NCI-H774 (cell line): ENCODE measurements at regions not wholly inside any gene's neighbourhood (a gene's known extent, or its start where the extent isn't known, plus 50 kb on each side); places are given as distances from the start of the nearest gene placed in this dataset.
A peak's percentile ranks its signal among the peaks of the same experiment; 100 is the strongest.

Experiments used
- DNase-seq: peaks from one replicate; lab custom pipeline; 2025; lab: John Stamatoyannopoulos, UW

DNA sequence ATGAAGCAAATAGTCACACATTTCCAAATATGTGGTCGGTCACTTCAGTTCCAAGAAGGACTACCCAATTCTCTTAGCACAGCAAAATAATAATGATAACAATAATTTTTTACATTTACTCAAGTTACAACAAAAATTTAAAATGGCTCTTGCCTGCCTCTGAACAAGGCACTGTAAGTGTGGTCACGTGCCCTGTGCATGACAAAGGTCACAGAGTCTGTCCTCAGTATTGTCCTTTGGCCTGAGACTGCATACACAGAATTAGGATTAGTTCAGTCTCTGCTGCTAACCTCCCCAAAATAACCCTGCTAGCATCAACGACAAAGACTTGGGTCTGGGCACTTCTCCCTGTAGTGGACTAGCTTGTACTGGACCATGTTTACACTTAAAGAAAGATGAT is 297.1 kb upstream of the DUSP10 start:
- no peak for DNase-seq

DNA sequence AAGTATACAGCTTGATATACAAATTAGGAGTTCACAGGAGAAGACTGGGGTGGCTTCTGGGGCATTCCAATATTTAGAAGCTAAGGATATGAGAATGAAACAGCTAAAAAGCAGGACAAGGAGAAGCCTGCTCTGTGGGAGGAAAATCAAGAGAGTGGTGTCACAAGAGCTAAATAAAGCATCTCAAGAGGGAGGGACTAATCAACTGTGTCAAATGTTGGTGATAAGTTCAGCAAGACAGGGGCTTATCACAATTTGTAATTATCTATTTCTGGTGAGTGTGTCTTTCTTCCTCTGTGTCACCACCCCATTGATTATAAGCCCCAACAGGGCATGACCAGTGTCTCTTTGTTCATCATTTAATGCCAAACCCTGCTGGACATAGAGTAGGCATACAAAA is 295.8 kb upstream of the DUSP10 start:
- DNase-seq: no peak

DNA sequence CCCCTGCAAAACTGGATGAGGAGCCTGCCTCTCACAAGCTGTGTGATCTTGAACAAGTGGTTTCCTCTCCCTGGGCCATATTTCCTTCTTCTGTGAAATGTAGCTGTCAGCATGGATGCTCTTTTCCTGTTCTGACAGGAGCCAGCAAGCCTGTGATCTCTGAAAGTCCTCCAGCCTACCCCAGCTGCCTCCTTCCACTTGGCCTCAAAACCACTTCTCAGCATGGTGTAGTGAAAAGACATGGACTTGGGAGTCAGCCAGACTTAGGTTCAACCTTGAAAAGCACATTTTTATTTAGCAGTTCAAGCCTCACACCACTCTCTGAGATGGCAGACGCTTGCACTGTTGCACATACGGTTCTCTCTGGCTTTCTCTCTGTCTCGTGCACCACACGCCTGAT is 292.9 kb upstream of the DUSP10 start:
- no peak for DNase-seq

DNA sequence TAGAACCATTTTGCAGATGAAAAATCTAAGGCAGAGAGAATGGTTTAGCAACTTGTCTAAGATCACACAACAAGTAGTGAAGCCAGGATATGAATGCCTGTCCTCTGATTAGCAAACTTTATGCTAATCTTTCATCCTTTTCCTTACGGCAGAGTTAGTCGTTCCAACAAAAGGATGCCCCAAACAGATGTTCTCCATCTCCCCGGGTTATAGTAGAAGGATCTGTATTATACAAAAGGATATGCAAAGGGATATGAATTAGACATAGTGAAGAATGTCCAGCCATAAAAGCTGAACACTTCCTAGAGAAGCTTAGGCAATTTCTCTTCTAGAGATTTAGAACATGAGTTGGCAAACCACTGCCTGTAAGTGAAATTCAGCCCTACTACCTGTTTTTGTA is 291.6 kb upstream of the DUSP10 start:
- no peak for DNase-seq

DNA sequence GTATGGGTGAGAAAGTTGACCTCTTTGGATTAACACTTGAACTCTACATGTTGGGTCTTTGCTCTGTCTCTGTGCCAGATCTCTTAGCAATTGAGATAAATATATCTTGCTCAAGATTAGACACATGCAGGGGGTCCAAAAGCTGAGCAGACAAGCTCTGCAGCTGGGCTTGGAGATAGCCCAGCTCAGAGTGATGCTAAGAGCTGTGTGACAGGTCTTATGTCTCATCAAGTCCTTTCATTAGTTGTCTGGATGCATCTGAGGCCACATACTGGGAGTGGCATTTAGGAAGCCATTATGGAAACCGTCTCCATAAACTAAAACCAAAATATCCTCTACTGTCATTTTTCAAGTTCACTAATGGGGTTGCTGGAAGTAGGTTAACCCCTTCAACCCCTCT is 289.4 kb upstream of the DUSP10 start:
- DNase-seq: no peak

DNA sequence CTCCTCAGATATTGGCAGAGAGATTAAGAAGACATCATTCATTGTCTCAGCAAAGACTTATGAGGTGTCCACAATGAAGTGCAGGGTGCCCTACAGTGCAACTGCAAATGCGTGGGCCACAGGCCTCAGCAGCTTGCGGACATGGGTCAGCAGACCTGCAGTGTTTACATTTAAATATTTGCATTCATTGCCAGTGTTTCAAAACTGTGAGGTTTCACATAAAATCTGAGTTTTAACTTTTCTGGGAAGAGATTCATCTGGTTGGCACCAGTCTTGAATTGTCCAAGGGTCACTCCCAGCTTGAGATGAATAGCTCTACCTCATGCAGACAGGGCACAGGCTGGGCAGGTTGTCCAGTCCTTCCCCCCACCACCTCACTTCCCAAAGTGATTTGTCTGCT is 286.8 kb upstream of the DUSP10 start:
- DNase-seq: no peak

DNA sequence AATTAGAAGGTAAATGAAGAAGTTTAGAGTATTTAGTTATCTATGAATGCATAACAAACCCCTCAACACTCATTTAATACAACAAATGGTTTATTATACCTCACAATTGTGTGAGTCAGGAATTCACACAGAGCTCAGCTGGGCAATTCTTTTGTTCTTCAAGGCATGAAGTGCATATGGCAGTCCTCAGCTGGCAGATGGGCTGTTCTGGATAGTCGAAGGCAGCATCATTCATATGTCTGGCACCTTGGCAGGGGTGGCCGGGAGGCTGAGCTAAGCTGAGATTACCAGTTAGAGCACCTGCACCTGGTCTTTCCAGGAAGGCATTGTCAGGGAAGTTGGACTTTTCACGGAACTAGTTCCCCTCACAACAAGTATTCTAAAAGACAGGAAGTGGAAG is 286.2 kb upstream of the DUSP10 start:
- DNase-seq: peak; percentile 39

DNA sequence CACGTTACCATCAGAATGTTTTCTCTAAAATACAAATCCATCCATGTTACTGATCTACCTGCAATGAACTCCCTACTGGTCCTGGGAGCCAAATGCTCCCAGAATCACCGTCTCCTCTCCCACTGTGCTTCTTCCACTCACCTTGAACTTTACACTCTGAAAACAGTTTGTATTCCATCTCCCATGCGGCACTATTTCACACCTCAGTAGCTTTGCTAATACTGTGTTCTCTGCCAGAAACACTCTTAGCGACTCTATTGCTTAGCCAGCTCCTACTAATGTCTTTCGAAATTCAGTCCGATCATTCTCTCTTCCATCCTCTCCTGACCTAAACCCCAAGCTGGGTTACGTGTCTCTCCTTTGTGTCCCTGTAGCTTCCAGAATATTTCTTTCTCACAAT is 284.4 kb upstream of the DUSP10 start:
- DNase-seq: no peak

DNA sequence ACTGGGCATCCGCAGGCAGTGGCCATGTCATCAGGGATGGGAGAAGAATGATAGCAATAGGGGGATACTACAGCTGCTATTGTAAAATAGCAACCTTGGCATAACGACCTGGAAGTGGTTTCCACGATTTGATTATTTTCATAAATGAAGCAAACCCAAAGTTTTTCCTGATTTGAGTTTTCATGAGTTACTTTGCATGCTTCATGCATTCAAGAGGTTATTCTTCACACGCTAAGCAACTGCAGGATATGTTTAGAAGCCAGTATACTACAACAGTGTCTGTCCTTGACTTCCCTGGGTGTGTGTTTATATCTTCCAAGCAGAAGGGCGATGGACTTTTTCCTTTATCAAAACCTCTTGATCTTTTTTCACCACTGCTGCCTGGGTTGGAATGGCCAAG is 281.1 kb upstream of the DUSP10 start:
- no peak for DNase-seq

DNA sequence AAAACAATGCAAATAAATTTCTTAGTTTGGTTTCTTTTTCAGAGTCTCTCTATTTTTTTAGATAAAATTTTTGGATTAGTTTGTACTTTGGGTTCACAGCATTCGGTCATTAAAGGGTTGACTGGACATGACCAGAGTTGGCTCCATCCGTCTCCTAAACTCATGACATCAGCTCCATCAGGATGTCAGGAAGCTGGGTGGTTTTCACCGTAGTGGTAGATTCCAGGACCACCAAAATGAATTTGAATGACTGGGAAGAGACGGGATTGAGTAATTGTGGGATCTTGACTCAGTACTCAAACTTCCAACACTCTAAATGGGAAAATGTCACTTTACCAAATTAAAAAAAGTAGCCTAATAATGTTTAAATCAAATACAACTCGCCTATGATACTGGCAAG is 279.2 kb upstream of the DUSP10 start:
- DNase-seq: no peak

DNA sequence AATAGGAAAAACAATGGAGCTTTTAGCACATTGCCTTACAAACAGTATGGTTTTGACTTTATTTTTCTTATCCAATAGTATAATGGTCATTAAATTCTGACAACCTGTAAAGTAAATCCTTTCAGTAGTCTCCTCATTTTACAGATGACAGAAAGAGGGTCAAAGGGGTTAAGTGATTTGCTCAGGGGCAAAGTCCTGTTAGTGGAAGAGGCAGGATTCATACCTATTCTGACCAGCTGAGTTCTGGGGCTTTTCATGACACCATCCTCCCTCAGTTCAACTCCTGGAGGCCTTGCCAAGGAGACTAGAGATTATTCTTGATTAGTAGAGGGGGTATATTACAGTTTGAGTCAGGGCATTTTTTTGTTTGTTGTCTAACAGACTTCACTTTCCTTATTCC is 278.7 kb upstream of the DUSP10 start:
- DNase-seq: no peak

DNA sequence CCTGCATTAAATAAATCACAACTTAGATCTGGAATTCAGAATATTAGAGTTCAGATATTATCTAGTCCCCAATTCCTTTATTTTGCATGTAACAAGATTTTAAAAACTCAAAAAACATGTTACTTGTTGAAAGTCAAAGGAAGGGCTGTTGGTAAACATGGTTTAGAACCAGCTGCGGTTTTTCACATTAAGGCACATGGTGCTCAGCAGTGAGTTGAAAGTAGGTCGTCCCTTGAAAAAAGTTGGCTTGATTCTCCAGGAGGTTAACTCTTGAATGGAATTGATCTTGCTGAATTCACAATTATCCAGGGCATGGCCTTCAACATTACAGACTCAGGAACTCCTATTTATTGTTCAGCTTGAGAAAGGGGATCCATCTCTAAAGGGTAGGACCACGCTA is 277.1 kb upstream of the DUSP10 start:
- DNase-seq: no peak

DNA sequence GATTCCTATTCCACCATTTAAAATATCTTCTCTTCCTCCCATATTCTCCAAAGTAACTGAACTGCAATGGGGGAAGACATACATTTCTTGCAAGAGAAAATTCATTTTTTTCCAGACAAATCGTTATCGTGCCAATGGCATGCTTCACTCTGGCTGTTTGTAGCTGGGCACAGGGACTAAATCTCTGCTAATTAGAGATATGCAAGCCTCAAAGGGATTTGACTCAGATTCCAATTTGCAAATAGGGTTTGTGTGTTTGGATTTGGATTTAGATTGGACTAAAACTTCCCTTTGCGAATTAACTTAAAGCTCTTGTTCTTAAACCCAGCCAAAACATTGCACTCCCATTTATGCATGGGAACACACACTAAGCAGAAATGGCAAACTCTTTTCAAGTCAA is 276.2 kb upstream of the DUSP10 start:
- no peak for DNase-seq

DNA sequence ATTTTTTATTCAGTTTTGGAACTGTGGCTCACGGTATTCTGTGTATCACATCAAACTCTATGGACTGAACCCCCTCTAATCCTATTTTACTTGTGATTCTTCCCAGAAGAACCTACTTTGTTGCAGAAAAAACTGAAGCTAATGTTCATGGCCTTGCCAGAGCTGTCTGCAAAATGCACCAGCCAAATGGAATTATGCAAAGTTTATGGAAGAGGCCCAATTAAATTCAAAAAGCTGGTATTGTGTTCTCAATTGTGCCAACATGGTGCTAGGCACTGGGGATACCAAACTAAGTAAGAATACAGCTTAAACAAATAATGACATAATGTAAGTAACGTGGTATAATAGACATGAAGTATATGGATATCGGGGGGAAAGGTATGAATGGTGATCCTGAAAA is 273.8 kb upstream of the DUSP10 start:
- DNase-seq: no peak

DNA sequence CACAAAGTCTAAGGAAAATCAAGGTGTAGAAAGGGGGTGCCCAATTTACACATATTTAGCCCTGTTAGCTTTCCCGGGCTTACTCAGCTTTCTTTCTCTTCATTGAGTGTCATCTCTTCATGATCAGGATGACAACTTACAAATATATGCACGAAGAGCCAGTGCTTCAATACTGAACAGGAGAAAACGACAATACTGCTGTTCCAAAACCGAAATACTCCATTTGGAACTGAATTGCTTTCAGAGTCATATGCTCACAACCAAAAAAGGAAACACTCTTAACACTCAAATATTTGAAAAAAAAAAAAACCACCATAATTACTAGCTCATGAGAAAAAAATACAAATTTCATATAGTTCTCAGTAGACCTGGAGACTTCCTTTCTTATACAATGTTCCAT is 272.1 kb upstream of the DUSP10 start:
- DNase-seq: no peak

DNA sequence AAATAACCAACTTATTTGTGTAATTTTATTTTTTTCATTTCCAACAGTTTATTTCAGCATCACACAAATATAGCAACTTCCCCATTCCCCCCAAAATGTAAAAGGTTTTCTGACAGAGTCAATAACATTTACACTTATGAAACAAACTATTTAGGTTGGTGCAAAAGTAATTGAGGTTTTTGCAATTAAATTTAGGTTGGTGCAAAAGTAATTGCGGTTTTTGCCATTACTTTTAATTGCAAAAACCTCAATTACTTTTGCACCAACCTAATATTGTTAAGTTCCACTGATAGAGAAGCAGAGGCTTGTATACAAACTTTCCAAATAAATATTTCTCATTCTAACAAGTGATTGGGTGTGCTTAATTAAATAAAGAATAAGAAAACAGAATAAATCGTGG is 270.9 kb upstream of the DUSP10 start:
- DNase-seq: no peak

DNA sequence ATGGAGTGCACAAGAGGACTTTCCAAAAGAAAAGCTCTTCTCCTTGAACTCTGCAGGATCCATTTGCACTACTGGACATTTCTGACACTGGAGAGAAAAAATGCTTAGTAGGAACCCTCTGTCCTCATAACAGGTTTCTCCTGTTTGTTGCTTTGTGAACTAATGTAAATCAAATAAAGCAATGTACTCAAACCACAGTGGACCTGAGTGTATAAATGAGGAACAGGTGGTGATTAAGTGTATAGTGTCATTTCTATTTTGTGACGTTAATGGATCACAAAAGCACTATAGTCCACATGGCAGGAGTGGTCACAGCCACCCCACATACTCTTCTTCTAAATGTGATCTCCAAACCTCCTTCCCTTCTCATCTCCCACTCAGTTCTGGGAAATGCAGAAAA is 268.4 kb upstream of the DUSP10 start:
- DNase-seq: peak; percentile 77

DNA sequence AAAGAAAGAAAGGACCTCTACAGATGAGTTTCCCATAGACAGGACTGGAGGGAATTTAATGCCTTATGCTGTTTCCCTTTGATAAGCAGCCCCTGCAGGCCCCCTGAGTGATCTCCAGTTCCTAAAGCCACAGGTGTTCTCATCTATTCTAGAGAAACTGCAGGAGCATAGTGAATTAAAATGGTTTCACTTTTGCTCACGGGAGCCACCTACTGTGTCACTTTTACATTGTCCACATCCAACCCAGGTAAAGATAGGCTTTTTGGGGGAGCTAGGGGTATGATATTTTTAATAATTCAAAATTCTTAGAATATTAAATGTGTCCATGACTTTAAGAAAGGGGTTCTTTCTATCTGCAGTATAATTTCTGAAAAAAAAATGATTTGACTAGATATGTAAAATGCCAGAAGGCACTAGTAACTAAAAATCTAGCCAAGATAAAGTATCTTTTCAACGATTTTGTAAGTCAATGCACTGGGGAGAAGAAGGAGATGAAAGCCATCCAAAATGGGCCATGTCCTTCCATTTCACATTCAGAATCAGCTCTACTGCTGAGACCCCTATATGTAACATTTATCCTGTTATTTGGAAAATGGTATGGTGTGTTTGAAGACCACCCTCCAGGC is 267.3 kb upstream of the DUSP10 start:
- peak; percentile 33 for DNase-seq

DNA sequence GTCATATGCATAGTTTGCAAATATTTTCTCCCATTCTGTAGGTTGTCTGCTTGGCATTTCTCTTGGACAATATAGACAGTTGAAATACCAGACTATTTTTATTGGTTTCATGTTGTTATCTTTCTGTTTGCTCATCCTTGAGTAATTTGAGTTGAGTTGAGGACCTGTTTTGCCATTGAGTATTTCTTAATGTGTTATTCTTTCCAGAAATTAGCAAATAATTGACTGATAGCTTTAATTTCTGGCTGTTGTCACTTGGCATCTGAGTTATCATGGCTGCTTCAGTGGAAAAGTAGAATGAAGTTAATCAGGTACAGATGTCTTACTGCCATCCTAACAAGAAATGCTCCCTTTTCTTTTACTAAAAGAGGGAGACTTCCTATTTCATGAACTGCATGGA is 264.8 kb upstream of the DUSP10 start:
- DNase-seq: no peak

DNA sequence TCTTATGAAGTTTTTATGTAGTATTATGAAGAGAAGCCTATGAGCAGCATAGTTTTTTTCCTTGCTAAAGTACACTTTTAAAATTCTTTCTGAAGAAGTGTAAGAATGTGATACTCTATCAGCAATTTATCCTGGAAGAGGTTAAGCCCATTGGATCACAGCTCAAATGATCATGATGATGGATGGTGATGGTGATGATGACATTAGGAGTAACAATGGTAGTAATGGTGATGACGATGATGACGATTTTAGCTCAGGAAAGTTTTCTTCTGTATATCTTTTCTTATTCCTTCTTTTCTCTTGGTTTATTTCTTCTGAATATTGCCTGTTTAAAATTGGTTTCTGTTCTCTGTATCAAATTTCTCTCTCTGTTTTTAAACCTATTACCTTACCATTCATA is 262.9 kb upstream of the DUSP10 start:
- no peak for DNase-seq

DNA sequence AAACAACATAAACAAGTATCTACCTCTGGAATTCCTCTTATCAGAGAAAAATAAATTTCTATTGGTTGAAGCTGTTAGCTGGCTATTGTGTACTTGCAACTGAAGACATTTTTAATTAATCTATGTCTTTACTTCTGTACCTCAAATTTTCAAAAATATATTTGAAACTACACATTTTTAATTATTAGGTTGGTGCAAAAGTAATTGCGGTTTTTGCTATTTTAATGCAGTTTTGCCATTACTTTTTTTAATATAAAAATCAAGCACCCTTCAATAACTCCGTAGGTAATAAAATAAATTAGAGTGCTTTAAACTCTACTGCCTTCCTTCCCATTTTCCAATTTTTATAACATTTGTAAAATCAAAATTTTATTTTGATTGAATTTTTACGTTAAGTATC is 262.1 kb upstream of the DUSP10 start:
- DNase-seq: no peak

DNA sequence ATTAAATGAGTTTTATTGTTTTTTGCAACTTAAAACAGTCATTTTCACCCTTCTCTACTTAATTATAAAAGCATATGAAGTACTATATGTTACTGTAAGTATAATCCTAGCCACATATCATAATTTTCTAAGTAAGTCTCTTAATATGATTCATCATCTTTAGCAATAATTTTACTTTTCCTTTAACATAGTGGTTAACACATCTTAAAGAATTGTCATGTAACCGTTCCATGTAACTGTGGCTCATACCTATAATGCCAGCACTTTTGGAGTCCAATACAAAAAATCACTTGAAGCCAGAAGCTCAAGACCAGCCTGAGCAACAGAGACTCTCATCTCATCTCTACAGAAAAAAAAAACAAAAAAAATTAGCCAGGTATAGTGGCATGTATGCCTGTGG is 260.6 kb upstream of the DUSP10 start:
- DNase-seq: no peak

DNA sequence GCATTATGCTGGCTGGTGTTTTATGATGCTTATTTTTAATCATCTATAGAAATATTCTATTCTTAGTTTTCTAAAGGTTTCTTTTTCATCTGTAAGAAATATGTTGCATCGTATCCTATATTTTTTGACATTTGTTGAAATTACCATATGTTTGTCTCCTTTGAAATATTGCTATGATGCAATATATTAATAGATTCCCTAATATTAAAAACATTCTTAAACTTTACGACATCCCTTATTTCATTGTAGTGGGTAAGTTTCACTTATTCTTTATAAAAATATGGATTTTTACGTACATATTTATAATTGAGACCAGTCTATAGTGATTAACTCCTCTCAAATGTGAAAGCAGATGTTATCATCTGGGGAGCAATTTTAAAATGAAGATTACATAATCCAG is 258.2 kb upstream of the DUSP10 start:
- DNase-seq: no peak

DNA sequence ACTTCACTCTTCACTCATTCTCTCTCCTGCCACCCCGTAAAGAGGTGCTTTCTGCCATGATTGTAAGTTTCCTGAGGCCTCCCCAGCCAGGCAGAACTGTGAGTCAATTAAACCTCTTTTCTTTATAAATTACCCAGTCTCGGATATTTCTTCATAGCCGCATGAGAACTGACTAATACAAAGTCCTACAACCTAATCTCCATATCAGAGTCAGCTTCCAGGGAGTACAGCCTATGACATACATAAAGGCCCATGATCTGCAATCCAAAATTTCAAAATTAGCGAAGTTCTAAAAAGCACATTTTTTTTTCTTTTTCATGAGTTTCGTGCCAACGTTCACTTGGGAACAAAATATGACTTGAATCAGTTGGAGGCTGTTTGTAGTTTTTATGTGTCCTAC is 256.9 kb upstream of the DUSP10 start:
- DNase-seq: no peak

DNA sequence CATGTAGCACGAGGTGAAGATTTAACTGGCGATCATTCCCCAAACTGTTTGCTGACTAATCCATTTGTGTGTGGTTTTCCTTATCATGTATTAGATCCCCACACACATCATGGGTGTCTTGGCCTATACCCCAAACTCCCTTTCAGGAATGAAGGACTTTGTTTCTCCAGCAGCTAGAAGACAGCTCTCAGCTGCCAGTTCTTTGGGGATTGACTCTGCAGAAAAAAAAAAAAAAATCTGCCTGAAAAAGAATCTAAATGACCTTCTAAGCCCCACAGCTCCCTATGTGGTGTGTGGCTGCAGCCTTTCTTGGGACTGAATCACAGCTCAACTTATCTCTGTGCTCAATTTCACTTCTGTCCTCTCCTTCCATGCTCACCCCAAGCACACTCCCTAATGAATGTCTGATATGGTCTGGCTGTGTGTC is 256.3 kb upstream of the DUSP10 start:
- DNase-seq: no peak
